Esophagus muscularis mucosa (tissue), 4 donors: ENCODE measurements at regions not wholly inside any gene's neighbourhood (a gene's known extent, or its start where the extent isn't known, plus 50 kb on each side); places are given as distances from the start of the nearest gene placed in this dataset.

Source experiments
- DNase-seq: peaks from one replicate; pipeline ENCODE4 v3.0.0-alpha.2; 2017; ENCODE audit errors: extremely low spot score
- H3K27ac ChIP-seq, 4 donors: fragments of 200-600 bp; sonication (generic); replicated peaks in 1 of 4; 1 replicate in 3 of 4; 2 replicates in 1 of 4; pipeline ENCODE4 v1.5.1; 2016 to 2019; ENCODE audit warnings: mild to moderate bottlenecking in 1 of 4
- H3K27me3 ChIP-seq, 4 donors: fragments of 200-600 bp; sonication (generic); one replicate each; pipeline versions ENCODE4 v1.5.1 to v1.6.0; 2016 to 2019
- H3K36me3 ChIP-seq, 4 donors: fragments of 200-600 bp; sonication (generic); one replicate each; pipeline ENCODE4 v1.5.1; 2016 to 2019
- H3K4me1 ChIP-seq, 4 donors: fragments of 200-600 bp; sonication (generic); one replicate each; pipeline ENCODE4 v1.5.1; 2016 to 2019
- H3K4me3 ChIP-seq, 4 donors: fragments of 200-600 bp; sonication (generic); 1 replicate in 2 of 4; 2 replicates in 2 of 4; pipeline ENCODE4 v1.5.1; 2016 to 2019; ENCODE audit warnings: mild to moderate bottlenecking in 4 of 4, moderate library complexity in 1 of 4
- H3K9me3 ChIP-seq, 4 donors: fragments of 200-600 bp; sonication (generic); 1 replicate in 3 of 4; 2 replicates in 1 of 4; pipeline ENCODE4 v1.5.1; 2016 to 2019
- EP300 ChIP-seq: sonication (generic); formaldehyde crosslinking; IDR thresholded peaks from one replicate; pipeline ENCODE4 v1.6.1; 2017; ENCODE audit warnings: antibody characterized with exemption
- POLR2A ChIP-seq: fragments of 450-650 bp; IDR thresholded peaks from one replicate; pipeline ENCODE4 v1.6.1; 2017; ENCODE audit warnings: antibody characterized with exemption, moderate library complexity, mild to moderate bottlenecking, low read depth
- POLR2AphosphoS5 ChIP-seq, 2 donors: sonication (generic); formaldehyde crosslinking; IDR thresholded peaks; one replicate each; pipeline ENCODE4 v1.6.1; 2017; ENCODE audit warnings: antibody characterized with exemption in 2 of 2
- WGBS: methylation state at CpG from one replicate; pipeline ENCODE4 v1.1.5; 2018; 5-methylcytosine and 5-hydroxymethylcytosine counted together
- intact Hi-C: fragments of 100-400 bp; cut with DNase I; formaldehyde crosslinking; loops from one replicate; pipeline ENCODE4 v1.15.1; 2023
- TF ChIP-seq, protein P1 (sequence below), 3 experiments: fragments of 200-600 bp in 2 of 3; fragments of 450-650 bp in 1 of 3; sonication (generic) in 2 of 3; IDR thresholded peaks; one replicate each; pipeline ENCODE4 v1.5.1; 2017 to 2019; ENCODE audit warnings: antibody characterized with exemption in 3 of 3, mild to moderate bottlenecking in 2 of 3, moderate library complexity in 1 of 3

DNA sequence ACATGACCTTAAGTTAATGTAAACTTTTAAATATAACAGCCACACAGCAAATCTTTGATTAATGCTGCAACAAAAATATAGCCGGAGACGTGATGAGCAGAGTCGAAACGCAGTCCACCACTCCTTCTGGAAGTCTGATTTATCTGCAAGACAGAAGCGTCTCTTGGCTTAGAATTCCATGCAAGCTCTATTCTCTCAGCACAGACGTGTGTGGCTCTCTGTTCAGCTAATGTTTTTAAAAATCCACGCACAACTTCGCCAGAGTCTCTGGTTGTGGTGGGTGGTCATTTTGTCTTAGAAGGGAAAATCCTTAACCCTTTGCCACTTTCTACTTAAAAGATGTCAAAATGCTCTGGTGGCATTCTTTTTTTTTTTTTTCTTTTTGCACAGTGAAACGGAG lies 438.0 kb upstream of the MGMT start:
- H3K4me3 ChIP-seq: no peak overlapping the region
- TF ChIP-seq POLR2AphosphoS5 (IDR thresholded peaks at IDR 0.05) (no peak), EP300 (no peak), POLR2A (no peak)
- TF ChIP-seq, protein P1, sequence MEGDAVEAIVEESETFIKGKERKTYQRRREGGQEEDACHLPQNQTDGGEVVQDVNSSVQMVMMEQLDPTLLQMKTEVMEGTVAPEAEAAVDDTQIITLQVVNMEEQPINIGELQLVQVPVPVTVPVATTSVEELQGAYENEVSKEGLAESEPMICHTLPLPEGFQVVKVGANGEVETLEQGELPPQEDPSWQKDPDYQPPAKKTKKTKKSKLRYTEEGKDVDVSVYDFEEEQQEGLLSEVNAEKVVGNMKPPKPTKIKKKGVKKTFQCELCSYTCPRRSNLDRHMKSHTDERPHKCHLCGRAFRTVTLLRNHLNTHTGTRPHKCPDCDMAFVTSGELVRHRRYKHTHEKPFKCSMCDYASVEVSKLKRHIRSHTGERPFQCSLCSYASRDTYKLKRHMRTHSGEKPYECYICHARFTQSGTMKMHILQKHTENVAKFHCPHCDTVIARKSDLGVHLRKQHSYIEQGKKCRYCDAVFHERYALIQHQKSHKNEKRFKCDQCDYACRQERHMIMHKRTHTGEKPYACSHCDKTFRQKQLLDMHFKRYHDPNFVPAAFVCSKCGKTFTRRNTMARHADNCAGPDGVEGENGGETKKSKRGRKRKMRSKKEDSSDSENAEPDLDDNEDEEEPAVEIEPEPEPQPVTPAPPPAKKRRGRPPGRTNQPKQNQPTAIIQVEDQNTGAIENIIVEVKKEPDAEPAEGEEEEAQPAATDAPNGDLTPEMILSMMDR (IDR thresholded peaks at IDR 0.05): no peak
- no peaks in the 10 kb centered on the region for H3K36me3 ChIP-seq
- peaks cover 0 to 6% (median 3%) of the 10 kb centered on the region in 4 donors for H3K4me1 ChIP-seq
- intact Hi-C loops: no loop called here
- no peak for DNase-seq
- H3K27ac ChIP-seq: no peak overlapping the region
- peaks cover 0 to 80% (median 7%) of the 10 kb centered on the region in 4 donors for H3K27me3 ChIP-seq
- 45% methylated on average over 9 of the region's 9 CpGs for WGBS
- H3K9me3 ChIP-seq: no peaks in the 10 kb centered on the region

DNA sequence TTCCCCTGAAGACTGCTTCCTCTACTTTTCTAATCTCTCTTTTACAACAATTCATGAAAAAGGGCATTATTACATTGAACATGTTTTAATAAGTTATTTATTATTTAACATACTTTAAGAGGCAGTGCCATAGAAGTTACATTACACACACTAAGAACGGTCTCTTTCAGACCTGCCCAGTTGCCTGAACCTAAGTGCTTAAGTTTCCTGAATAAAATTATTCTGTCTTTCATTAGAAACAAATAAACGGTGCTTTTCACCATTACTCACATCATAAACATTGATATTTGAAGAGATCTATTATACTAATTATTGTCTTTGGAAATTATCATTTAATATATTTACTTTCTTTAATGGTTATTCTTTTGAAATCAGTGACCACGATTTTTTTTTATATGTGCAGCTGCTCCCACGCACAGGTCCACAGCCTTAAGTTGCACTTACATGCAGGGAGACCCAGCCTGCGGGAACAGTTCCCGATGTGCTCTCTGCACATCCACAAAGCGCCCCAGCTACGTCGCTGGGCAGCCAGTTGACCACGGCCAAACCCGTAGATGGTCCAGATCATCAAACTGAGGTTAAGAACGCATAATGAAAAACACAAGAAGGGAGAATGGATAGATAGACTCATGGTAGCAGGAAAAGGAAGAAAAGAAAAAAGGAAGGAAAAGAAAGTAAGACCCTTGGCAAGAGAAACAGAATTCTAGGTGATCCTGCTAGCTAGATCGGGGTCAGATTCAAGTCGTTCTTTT lies 437.0 kb upstream of the MGMT start:
- Histone ChIP-seq H3K4me3 (no peak overlapping the region), H3K36me3 (no peaks in the 10 kb centered on the region), H3K9me3 (no peaks in the 10 kb centered on the region), H3K27me3 (peaks cover 0 to 85% (median 7%) of the 10 kb centered on the region in 4 donors), H3K4me1 (peaks cover 0 to 6% (median 3%) of the 10 kb centered on the region in 4 donors), H3K27ac (no peak overlapping the region)
- TF ChIP-seq POLR2AphosphoS5 (IDR thresholded peaks at IDR 0.05) (no peak), POLR2A (no peak), EP300 (no peak)
- TF ChIP-seq, protein P1 (IDR thresholded peaks at IDR 0.05): no peak
- DNase-seq: no peak
- intact Hi-C loops: loop anchor here (2.0 to 5.0 kb wide), 2 partner anchors 302 to 941 kb away; no protein-coding TSS in a partner anchor
- WGBS: 86% methylated on average over 14 of the region's 14 CpGs

DNA sequence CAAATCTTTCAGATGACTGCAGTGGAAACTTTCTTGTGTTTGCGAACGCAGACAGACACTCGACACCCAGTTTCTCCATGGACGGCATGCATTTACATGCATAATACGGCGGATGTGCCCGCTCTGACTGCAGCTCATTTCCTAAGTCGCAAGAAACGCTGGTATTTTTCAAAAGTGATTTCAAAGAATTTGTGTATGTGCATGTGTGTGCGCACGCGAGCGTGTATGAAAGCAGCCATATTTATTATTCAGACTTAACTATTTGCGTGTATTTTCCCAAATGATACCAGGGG lies 436.5 kb upstream of the MGMT start:
- no peaks in the 10 kb centered on the region for H3K36me3 ChIP-seq
- H3K9me3 ChIP-seq: no peaks in the 10 kb centered on the region
- DNase-seq: no peak
- H3K27me3 ChIP-seq: peaks cover 0 to 85% (median 7%) of the 10 kb centered on the region in 4 donors
- H3K4me1 ChIP-seq: peaks cover 0 to 6% (median 3%) of the 10 kb centered on the region in 4 donors
- intact Hi-C loops: loop anchor here (2.0 to 5.0 kb wide), 2 partner anchors 302 to 940 kb away; no protein-coding TSS in a partner anchor
- no peak overlapping the region for H3K27ac ChIP-seq
- TF ChIP-seq POLR2AphosphoS5 (IDR thresholded peaks at IDR 0.05) (no peak), EP300 (no peak), POLR2A (no peak)
- TF ChIP-seq, protein P1 (IDR thresholded peaks at IDR 0.05): no peak
- 89% methylated on average over 14 of the region's 14 CpGs for WGBS
- H3K4me3 ChIP-seq: no peak overlapping the region

DNA sequence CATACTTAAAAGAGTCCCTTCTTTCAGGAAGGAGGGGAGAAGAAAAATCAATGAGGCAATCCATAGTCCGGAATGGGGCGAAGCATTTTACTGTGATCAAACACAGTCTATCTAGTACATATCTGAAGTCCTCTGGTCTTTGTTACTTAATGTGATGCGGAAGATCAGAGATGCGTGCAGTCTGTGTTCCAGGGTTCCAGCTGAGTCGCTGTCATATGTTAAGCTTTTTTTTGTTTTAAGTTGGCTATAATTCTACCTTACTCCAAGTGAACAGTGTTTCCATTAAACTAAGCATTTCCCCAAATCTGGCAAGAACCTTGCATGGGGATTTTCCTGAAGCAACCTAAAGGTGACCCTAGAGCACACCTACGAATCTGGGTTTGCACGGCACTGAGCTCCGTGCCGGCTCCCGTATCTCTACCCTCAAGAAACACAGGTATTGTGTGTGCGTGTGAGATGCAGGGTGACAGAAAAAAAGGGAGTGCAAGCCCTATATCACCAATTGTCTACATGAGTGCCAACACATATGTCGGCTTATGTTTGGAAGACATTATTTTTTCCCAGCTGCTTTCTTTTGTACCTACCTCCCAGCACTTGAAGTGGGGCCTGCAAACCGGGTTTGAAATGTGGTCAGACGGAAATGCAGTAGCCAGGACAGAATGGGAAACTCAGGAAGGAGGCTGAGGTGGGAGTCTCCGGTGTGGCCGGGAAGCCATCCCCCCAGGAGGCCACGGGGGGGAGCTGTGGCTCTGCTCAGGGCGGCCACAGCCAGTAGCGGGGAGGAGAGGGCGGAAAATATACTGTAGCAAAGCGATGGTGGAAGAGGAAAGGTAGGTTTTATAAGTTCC lies 435.8 kb upstream of the MGMT start:
- peaks cover 0 to 6% (median 5%) of the 10 kb centered on the region in 4 donors for H3K4me1 ChIP-seq
- TF ChIP-seq POLR2AphosphoS5 (IDR thresholded peaks at IDR 0.05) (peak in 1 of 2 donors; percentile 32), POLR2A (no peak)
- TF ChIP-seq, protein P1 (IDR thresholded peaks at IDR 0.05): peak; percentile 81 to 90 (median 89)

More for the DNA sequence above, 435.8 kb upstream of the MGMT start:
- Histone ChIP-seq H3K27me3 (peaks cover 0 to 80% (median 7%) of the 10 kb centered on the region in 4 donors), H3K9me3 (no peaks in the 10 kb centered on the region), H3K4me3 (no peak overlapping the region), H3K36me3 (no peaks in the 10 kb centered on the region), H3K27ac (no peak overlapping the region)
- intact Hi-C loops: loop anchor here (2.0 to 5.0 kb wide), 2 partner anchors 301 to 940 kb away; no protein-coding TSS in a partner anchor
- WGBS: 45% methylated on average over 21 of the region's 21 CpGs
- no peak for DNase-seq
